GM18868 (cell line): ENCODE measurements at regions not wholly inside any gene's neighbourhood (a gene's known extent, or its start where the extent isn't known, plus 50 kb on each side); places are given as distances from the start of the nearest gene placed in this dataset.

Source experiments
- ATAC-seq: cut with Tn5 transposase; IDR thresholded peaks from one replicate; pipeline ENCODE4 v1.9.1; 2021; ENCODE audit warnings: mild to moderate bottlenecking, moderate library complexity; ENCODE audit not compliant: unreplicated experiment

GRCh38 chr2:128467321-128467969, 148.8 kb upstream of the HS6ST1 start:
- no peak for ATAC-seq

- no peak for ATAC-seq
Observed at GRCh38 chr2:128468186-128468920, 149.7 kb upstream of the HS6ST1 start.

DNA sequence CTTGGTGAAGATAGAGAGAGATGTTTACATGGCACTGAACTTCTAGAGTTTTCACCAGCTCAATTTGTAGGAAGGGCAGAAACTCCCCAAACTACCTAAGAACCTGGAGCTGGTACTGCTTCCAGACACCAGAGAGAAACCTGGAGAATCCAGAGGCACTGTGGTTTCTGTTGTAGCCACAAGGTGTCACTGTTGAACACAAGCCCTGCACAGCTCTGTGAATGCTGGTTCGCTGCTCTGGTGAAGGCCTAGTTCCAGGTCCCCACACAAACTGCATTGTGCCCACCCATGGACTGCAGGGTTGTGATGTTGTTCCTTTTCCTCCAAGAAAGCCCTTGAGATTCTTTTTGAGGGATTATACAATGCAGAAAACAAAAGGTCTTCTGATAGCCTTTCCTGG, 150.5 kb upstream of the HS6ST1 start:
- ATAC-seq: no peak

- no peak for ATAC-seq
Observed at GRCh38 chr2:128469875-128470274, 151.2 kb upstream of the HS6ST1 start.

- peak; percentile 33 for ATAC-seq
Observed at GRCh38 chr2:128472789-128473174, 154.1 kb upstream of the HS6ST1 start.

DNA sequence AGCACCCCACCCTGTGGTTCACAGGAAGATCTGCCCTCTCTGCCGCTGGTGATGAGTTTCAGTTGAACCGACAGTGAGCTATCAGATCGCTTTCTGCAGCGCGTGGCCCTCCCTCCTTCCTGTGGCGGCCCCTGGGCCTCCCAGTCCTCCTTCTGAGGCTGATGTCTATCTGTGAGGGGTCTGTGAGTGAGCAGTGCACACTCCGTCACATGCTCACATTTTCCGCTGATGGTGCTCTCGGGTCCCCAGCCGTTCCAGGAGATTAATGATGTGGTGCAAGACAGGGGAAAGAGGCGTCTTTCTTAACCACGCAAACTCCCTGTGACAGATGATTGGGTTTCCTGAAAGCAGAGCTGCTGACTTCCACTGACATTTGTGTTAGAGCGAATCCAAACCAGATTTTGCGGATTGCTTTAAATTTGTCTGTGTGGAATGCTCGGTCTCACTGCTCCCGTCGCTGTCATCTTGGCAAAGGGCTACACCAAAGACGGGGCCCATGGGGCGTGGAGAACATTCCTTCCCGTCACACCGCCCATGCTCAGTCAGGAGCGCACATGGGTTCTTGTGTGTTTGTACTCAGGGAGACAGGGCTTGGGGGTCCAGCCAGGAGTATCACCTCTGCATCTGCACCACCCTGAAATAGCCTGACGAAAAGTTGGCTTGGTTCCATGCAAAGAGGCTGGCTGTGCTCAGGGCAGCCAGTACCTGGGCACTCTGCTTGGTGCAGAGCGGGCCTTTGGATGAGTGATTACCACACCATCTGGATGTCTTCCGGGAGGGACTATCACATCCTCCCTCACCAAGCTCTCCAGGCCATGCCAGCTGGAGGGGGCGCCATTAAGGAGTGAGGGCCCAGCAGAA, 154.7 kb upstream of the HS6ST1 start:
- peak; percentile 89 for ATAC-seq

GRCh38 chr2:128474036-128474955, 155.6 kb upstream of the HS6ST1 start:
- ATAC-seq: no peak

GRCh38 chr2:128474962-128475361, 156.3 kb upstream of the HS6ST1 start:
- ATAC-seq: no peak

DNA sequence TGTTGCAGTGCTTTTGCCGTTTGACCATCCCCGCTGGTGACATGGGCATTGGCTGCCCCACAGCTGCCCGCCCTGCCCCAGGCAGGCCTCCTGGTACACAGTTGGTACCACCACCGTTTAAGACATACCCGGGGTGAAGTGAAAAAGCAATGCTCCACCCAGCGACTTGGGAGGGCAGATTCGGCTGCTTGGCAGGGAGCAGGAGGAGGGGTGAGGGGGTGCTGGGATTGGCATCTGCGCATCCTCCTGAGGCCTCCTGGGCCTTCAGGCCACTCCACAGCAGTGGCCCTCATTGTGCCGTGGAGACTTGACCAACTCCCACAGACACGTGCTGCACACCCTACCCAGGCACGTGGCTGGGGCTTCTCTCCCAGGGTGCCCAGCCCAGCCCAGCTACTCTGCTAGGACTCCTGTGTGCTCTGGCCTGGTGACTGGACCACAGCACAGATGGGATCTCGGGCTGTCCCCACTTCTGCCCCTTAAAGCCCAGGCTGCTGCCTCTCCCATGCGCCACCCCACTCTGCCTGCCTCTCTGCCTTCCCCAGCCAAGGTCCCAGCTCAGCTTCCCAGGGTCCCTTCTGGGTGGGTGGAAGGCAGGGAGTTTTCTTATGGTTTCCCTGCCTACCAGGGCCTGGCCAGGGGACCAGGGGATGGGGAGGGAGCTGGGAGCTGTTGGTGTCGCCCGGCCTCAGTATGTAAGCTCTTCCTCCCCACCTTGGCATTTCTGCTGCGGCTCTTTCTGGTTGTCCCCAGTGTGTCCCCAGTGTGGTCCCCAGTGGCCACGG, 157.0 kb upstream of the HS6ST1 start:
- ATAC-seq: no peak

GRCh38 chr2:128477026-128477820, 158.6 kb upstream of the HS6ST1 start:
- ATAC-seq: no peak

- no peak for ATAC-seq
Observed at GRCh38 chr2:128477891-128478290, 159.2 kb upstream of the HS6ST1 start.

- ATAC-seq: no peak
Observed at GRCh38 chr2:128485761-128486639, 167.3 kb upstream of the HS6ST1 start.

DNA sequence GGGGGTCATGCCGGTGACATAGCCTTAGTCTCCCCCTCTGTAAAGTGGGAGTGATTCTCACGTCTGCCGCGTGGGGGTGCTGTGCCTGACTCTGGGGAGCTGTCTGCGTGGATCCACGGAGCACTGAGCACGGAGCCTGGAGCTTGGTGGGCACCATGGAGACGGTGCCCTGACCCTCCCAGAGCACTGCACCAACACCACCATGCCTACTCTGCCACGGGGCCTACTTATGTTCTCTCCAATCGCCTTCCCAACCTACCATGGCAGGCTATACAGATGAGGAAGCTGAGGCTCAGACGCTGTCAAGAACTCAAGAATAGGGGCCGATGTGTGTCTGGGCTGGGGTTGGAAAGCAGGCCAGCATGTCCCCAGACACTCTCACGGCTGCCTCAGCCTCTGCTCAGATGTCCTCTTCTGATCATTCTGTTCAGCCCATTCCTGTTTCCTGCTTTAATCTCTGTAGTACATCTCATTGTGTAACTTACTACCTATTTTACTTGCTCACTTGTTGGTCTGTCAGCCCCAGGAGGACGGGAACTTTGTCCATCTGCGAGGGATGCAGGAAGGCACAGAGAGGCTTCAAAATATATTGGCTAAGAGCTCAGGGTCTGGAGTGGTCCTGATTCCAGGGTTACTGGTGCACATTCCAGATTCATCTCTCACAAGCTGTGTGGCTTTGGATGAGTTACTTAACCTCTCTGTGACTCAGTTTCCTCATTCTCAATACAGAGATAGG, 168.1 kb upstream of the HS6ST1 start:
- no peak for ATAC-seq

DNA sequence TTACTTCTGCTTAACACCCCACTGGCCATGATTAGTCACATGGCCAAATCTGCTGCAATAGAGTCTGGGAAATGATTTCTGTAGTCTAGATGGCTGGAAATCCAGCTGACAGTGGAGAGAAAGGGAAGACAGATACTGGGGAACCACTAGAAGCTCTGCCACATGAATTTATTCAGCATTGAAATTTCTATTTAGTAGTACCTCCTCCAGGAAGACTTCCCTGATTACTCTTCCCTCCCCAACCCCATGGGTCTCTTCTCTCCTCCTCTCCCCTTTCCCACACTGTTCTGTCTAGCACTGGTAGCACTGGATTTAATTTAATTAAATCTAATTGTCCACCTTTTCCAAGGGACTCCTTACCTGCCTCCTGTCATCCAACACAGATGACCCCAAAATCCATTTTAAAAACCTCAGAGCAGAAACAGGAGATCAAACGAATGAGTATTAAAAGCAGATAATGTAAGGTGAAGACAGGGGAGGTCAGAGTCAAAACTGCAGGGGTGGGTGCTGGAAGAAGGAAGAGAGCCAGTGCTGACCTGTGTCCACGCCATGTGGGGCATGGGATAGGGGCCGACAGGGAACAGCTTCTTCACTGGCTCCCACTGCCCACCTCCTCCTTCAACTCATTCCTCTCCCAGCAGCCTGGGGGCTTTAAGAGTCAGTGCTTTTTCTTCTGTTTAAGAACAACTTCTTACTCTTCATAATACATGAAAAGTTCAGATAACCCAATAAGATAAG, 169.2 kb upstream of the HS6ST1 start:
- ATAC-seq: no peak

DNA sequence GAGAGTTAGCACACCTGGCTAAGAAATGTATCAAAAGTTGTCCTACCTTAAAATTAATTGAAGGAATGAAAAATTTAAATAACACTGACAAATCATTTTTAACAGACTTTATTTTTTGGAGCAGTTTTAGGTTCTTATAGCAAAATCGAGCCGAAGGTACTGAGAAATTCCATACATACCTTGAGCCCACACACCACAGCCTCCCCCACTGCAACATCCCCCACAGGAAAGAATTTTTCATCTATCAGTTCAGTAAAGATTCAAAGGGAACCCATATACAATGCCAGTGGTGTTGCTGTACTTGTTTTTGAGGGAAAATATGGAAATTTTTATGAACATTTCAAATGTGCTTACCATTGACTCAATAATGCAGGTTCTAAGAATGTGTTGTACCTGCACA, 169.8 kb upstream of the HS6ST1 start:
- ATAC-seq: no peak

DNA sequence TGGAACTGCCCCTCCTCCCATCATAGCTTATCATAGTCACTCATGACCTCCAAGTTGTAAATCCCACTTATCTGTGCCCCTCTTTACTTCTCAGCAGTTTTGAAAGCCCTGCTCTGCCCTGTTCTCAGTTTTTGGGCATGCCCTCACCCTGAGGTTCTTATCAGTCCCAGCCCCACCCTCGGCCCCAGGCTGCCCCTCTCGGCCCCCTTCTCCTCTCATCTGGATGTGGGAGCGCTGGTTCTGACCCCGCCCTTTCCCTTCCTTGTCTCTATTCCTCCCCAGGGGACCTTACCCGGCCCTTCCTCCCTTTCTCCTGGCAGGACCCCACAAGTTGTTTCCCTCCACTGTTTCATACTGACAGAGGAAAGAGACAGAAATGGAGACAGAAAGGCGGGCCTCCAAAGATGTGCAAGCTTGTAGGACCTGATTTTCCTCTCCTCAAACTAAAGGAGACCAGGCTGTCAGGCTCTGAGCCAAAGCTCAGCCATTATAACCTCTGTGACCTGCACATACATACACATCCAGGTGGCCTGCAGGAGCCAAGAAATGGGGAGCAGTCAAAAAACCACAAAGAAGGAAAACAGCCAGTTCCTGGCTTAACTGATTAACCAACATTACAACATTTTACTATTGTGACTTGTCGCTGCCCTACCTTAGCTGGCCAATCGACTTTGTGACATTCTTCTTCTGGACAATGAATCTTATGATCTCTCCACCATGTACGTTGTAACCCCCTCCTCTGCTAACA, 171.0 kb upstream of the HS6ST1 start:
- no peak for ATAC-seq
